ENCODE measurements at regions not wholly inside any gene's neighbourhood (a gene's known extent, or its start where the extent isn't known, plus 50 kb on each side); places are given as distances from the start of the nearest gene placed in this dataset.
"Not testable (repeated sequence)": the region's sequence is repeated elsewhere in the genome, so short reads cannot be mapped to it uniquely, and the experiment has no call there.

- TF ChIP-seq, protein P1, sequence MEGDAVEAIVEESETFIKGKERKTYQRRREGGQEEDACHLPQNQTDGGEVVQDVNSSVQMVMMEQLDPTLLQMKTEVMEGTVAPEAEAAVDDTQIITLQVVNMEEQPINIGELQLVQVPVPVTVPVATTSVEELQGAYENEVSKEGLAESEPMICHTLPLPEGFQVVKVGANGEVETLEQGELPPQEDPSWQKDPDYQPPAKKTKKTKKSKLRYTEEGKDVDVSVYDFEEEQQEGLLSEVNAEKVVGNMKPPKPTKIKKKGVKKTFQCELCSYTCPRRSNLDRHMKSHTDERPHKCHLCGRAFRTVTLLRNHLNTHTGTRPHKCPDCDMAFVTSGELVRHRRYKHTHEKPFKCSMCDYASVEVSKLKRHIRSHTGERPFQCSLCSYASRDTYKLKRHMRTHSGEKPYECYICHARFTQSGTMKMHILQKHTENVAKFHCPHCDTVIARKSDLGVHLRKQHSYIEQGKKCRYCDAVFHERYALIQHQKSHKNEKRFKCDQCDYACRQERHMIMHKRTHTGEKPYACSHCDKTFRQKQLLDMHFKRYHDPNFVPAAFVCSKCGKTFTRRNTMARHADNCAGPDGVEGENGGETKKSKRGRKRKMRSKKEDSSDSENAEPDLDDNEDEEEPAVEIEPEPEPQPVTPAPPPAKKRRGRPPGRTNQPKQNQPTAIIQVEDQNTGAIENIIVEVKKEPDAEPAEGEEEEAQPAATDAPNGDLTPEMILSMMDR (IDR thresholded peaks at IDR 0.05): no peak
- H3K9ac ChIP-seq (ENCODE audit: low read depth in 2 of 2, low read length in 2 of 2): no peak overlapping the region
- no peaks in the 10 kb centered on the region for H3K27me3 ChIP-seq
- no peak for DNase-seq
- no peak overlapping the region for H3K4me3 ChIP-seq
- intact Hi-C loops (cut with DNase I): no loop called here
- H3K27ac ChIP-seq: no peak overlapping the region
- H3K36me3 ChIP-seq: no peaks in the 10 kb centered on the region
- no peaks in the 10 kb centered on the region for H3K9me3 ChIP-seq
- no peaks in the 10 kb centered on the region for H3K4me1 ChIP-seq
Observed at GRCh38 chr14:78029601-78030372, 140.4 kb upstream of the NRXN3 start.

- DNase-seq: no peak
- no peaks in the 10 kb centered on the region for H3K27me3 ChIP-seq
- H3K4me1 ChIP-seq: no peaks in the 10 kb centered on the region
- intact Hi-C loops (cut with DNase I): no loop called here
- no peak overlapping the region for H3K9ac ChIP-seq (ENCODE audit: low read depth in 2 of 2, low read length in 2 of 2)
- TF ChIP-seq, protein P1 (IDR thresholded peaks at IDR 0.05): no peak
- H3K9me3 ChIP-seq: no peaks in the 10 kb centered on the region
- no peak overlapping the region for H3K4me3 ChIP-seq
- H3K36me3 ChIP-seq: no peaks in the 10 kb centered on the region
- H3K27ac ChIP-seq: no peak overlapping the region
Observed at GRCh38 chr14:78043349-78043748, 126.8 kb upstream of the NRXN3 start.

DNA sequence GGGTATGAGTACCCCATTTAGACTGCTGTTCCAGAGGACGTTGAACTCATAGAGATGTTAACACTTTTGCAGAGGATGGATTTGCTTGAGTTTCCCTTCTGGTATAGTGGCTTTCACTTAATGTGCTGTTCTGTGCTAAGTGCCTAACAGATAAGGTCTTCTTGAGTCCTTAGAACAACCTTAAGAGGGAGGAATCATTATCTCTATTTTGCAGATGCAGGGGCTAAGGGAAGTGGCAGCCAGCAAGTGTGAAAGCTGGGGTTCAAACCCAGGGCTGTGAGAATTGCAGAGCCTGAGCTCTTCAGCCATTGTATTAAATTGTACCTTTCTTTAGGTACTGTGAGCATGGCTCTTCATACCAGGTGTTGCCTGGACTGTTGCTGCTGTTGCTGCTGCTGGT is 122.1 kb upstream of the NRXN3 start:
- Histone ChIP-seq H3K4me1 (no peaks in the 10 kb centered on the region), H3K9ac (ENCODE audit: low read depth in 2 of 2, low read length in 2 of 2) (no peak overlapping the region), H3K36me3 (no peaks in the 10 kb centered on the region), H3K27me3 (no peaks in the 10 kb centered on the region), H3K9me3 (no peaks in the 10 kb centered on the region), H3K27ac (no peak overlapping the region), H3K4me3 (no peak overlapping the region)
- intact Hi-C loops (cut with DNase I): no loop called here
- TF ChIP-seq, protein P1 (IDR thresholded peaks at IDR 0.05): no peak
- DNase-seq: no peak

DNA sequence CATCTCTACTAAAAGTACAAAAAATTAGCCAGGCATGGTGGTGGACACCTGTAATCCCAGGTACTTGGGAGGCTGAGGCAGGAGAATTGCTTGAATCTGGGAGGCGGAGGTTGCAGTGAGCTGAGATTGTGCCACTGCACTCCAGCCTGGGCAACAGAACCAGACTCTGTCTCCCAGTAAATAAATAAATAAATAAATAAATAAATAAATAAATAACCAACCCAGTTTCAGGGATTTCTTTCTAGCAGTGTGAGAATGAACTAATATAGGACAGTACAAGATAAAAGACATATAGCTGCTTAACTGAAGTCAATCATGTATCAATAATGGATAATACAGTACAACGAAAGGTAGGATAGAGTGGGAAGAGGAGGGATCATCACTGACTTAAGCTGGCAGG is 113.3 kb upstream of the NRXN3 start:
- DNase-seq; H3K9ac ChIP-seq (ENCODE audit: low read depth in 2 of 2, low read length in 2 of 2); H3K36me3 ChIP-seq; H3K4me1 ChIP-seq; H3K27ac ChIP-seq; H3K27me3 ChIP-seq; intact Hi-C loops (cut with DNase I); H3K4me3 ChIP-seq; H3K9me3 ChIP-seq: not testable (repeated sequence)

- Histone ChIP-seq H3K27ac (no peak overlapping the region), H3K4me3 (no peak overlapping the region), H3K4me1 (no peaks in the 10 kb centered on the region), H3K27me3 (no peaks in the 10 kb centered on the region), H3K36me3 (no peaks in the 10 kb centered on the region), H3K9ac (ENCODE audit: low read depth in 2 of 2, low read length in 2 of 2) (no peak overlapping the region), H3K9me3 (no peaks in the 10 kb centered on the region)
- intact Hi-C loops (cut with DNase I): no loop called here
- TF ChIP-seq, protein P1 (IDR thresholded peaks at IDR 0.05): no peak
- no peak for DNase-seq
Observed at GRCh38 chr14:78070344-78070743, 99.8 kb upstream of the NRXN3 start.

- intact Hi-C loops (cut with DNase I): no loop called here
Observed at GRCh38 chr14:78071016-78071549, 99.1 kb upstream of the NRXN3 start.

More at GRCh38 chr14:78071016-78071549, 99.1 kb upstream of the NRXN3 start:
- Histone ChIP-seq H3K4me1 (no peaks in the 10 kb centered on the region), H3K27me3 (no peaks in the 10 kb centered on the region), H3K36me3 (no peaks in the 10 kb centered on the region), H3K4me3 (no peak overlapping the region), H3K9me3 (no peaks in the 10 kb centered on the region), H3K27ac (no peak overlapping the region), H3K9ac (ENCODE audit: low read depth in 2 of 2, low read length in 2 of 2) (no peak overlapping the region)
- no peak for DNase-seq
- TF ChIP-seq, protein P1 (IDR thresholded peaks at IDR 0.05): no peak

Measured in colonic mucosa (tissue), 4 donors.